BE2C (cell line): ENCODE measurements at regions not wholly inside any gene's neighbourhood (a gene's known extent, or its start where the extent isn't known, plus 50 kb on each side); places are given as distances from the start of the nearest gene placed in this dataset.

ENCODE experiments used
- DNase-seq: peaks from one replicate; pipeline ENCODE4 v3.0.0-alpha.2; 2020
- H3K27me3 ChIP-seq: fragments of 250-450 bp; sonication (Bioruptor Pico); 2 replicates; pipeline ENCODE4 v1.5.1; 2020; ENCODE audit warnings: mild to moderate bottlenecking
- H3K36me3 ChIP-seq: fragments of 250-450 bp; sonication (Bioruptor Pico); 2 replicates; pipeline ENCODE4 v1.5.1; 2020; ENCODE audit warnings: mild to moderate bottlenecking
- H3K4me1 ChIP-seq: fragments of 250-450 bp; sonication (Bioruptor Pico); 2 replicates; pipeline ENCODE4 v1.5.1; 2020
- H3K4me3 ChIP-seq: 2 replicates; pipeline ENCODE4 v1.5.1; 2011; ENCODE audit warnings: low read depth, low read length
- H3K9me3 ChIP-seq: fragments of 250-450 bp; sonication (Bioruptor Pico); 2 replicates; pipeline ENCODE4 v1.5.1; 2020
- TF ChIP-seq, protein P1 (sequence below): IDR thresholded peaks from 2 replicates; pipeline ENCODE4 v1.5.1; 2012; ENCODE audit warnings: mild to moderate bottlenecking, low read depth, low read length

DNA sequence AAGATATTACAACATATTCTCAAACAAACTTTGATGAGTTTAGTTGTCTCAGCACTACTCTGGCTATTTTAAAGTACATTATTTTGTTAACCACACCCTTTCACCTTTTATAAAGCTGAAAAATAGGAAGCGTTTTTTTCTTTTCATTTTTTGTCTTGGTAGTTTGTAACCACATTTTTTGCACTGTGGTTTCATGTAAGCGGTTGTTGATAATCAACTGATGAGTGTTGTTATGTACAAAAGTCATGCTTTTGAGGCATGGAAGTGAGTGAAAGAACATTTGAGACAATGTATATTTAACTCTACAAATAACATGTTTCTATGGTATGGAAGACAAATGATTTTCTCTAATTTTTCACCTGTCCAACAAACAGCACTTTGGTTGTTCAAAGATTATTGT lies 52.1 kb upstream of the ATP2B1 start:
- TF ChIP-seq, protein P1, sequence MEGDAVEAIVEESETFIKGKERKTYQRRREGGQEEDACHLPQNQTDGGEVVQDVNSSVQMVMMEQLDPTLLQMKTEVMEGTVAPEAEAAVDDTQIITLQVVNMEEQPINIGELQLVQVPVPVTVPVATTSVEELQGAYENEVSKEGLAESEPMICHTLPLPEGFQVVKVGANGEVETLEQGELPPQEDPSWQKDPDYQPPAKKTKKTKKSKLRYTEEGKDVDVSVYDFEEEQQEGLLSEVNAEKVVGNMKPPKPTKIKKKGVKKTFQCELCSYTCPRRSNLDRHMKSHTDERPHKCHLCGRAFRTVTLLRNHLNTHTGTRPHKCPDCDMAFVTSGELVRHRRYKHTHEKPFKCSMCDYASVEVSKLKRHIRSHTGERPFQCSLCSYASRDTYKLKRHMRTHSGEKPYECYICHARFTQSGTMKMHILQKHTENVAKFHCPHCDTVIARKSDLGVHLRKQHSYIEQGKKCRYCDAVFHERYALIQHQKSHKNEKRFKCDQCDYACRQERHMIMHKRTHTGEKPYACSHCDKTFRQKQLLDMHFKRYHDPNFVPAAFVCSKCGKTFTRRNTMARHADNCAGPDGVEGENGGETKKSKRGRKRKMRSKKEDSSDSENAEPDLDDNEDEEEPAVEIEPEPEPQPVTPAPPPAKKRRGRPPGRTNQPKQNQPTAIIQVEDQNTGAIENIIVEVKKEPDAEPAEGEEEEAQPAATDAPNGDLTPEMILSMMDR = no peak
- Histone ChIP-seq H3K9me3 (no peaks in the 10 kb centered on the region), H3K36me3 (no peaks in the 10 kb centered on the region), H3K4me3 (no peak overlapping the region), H3K4me1 (no peaks in the 10 kb centered on the region), H3K27me3 (no peaks in the 10 kb centered on the region)
- DNase-seq = no peak
